GM18502 (cell line): ENCODE measurements at regions not wholly inside any gene's neighbourhood (a gene's known extent, or its start where the extent isn't known, plus 50 kb on each side); places are given as distances from the start of the nearest gene placed in this dataset.
"Not testable (repeated sequence)": the region's sequence is repeated elsewhere in the genome, so short reads cannot be mapped to it uniquely, and the experiment has no call there.

Source experiments
- ATAC-seq: cut with Tn5 transposase; IDR thresholded peaks from one replicate; pipeline ENCODE4 v1.9.1; 2021; ENCODE audit warnings: mild to moderate bottlenecking; ENCODE audit not compliant: unreplicated experiment, poor library complexity

DNA sequence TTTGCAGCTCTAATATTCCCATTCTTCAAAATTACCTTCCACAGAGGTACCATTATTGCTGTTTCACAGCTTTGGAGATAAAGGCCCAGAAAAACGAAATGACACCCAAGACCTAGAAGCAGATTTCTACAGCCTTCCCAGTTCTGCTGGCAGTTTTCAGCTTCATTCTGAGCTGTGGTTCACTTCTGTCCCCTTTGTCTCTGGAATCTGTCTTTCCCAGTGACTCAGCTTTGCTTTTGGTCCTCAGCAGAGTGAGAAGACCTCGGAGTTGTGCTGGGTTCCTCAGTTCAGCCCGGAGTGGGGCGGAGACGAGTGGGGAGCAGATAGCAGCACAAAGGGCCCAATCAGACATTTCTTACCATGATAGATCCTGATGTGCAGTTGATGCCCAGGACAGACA, 180.7 kb upstream of the CXCR4 start:
- ATAC-seq = no peak

DNA sequence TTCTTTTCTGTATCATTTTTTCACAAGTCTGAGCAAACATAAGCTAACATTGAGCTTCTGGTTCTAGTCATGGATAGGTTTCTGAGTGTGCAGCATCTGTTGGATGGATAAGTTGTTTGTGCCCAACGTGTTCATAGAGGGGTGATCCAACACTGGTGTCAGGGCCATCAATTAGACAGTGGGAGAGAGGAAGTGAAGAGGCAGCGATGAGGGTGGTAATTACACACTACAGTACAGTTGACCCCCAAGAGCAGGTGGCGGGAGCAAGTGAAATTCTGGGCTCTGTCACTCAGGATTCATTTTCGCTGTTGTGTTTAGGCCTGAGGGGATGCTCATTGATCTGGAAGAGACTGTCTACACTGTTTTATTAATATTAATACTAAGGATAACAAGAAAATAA, 180.0 kb upstream of the CXCR4 start:
- no peak for ATAC-seq

DNA sequence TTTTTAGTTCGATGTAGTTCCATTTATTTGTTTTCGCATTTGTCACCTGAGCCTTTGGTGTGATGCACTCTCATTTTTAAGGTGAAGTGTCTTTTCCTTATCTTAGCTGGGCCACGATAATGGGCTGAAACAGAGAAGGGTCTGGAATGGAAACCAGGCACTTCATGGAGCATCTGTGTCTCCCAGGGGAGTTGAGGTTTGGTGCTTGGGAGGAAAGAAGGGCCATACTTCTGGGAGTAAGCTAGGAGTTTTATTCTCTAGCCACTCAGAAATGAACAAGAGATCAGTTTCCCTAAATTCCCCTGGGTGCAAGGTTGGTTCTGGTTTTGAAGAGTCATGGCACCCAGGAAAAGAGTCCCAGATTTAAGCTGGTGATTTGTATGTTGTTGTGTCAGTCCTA, 179.4 kb upstream of the CXCR4 start:
- ATAC-seq = no peak

DNA sequence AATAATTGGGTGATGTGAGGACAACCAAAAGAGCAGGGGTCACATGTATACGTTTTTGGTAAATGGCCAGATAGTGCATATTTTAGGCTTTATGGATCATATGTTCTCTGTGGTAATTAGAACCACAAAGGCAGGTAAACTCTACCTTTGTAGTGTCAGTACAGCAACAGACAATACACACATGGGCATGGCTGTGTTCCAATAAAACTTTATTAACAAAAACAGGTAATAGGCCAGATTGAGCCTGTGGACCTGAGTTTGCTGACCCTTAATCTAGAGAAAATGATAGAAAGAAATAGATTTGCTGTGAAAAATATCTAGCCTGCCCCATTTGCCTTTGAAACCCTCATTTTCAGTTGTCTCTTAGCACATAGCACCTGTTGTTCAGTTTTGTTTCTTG, 177.2 kb upstream of the CXCR4 start:
- no peak for ATAC-seq

DNA sequence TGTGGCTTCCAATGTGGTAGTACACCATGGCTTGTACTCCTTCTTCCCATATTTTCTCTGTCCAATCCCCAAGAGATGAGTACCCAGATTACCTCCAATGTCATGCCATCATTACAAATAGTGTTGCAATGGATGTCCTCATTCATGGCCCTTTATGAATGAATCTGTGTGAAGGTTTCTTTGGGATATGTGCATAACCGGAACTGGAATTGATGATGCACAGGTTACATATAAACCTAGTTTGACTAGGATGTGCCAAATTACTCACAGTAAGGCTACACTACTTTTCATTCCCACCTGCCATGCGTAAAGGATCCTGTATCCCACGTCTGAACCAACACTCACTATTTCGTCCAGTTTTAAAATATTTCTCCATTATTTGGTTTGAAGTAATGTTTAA, 173.9 kb upstream of the CXCR4 start:
- no peak for ATAC-seq

DNA sequence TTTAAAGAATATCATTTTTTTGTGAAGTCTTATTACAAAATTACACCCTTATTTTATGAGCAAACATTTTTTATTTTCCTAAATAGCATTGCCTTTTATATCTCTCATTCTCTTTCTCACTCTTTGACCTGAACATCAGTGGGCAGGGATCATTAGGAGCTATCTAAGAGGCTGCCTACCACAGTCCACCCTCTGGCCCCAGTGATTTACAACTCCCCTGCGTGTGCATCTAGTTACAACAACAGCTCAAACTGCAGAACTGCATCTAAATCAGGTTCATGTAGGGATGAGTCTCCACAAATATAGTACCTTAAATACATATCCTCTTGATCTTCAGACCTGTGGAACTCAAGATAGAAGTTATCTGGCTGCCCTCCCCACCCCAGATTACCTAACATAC, 172.4 kb upstream of the CXCR4 start:
- no peak for ATAC-seq

DNA sequence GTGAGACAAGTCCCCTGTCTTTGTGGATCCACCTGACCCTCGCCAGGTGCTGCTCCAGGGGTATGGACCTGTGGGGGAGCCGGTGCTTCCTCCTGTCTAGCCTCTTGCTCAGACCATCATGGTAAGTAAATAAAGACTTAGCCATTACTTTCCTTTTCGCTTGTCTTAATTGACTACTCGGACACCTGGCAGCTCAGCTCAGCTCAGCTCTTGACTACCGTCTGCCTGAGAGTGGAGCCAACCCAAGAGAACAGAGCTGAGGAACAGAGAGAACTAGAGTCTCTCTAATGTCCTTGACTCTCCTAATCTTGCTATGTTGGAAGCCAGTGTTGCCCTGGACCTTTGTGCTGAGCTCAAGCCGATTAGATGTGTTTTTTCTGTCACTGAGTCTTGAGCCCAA, 170.3 kb upstream of the CXCR4 start:
- ATAC-seq = no peak

DNA sequence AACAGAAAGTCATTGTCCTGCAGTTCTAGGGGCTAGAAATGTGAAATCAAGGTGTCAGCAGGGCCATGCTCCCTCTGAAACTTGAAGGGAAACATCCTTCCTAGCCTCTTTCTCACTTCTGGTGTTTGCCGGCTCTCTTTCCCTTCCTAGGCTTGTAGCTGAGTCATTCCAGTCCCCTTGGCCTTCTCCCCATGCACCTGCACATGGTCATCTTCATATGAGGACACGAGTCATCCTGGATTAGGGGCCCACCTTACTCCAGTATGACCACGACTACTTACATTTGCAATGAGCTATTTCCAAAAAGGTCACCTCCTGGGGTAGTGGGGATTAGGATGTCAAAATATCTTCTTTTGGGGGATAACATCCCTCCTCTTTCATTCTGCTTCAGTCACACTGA, 168.5 kb upstream of the CXCR4 start:
- ATAC-seq = no peak

DNA sequence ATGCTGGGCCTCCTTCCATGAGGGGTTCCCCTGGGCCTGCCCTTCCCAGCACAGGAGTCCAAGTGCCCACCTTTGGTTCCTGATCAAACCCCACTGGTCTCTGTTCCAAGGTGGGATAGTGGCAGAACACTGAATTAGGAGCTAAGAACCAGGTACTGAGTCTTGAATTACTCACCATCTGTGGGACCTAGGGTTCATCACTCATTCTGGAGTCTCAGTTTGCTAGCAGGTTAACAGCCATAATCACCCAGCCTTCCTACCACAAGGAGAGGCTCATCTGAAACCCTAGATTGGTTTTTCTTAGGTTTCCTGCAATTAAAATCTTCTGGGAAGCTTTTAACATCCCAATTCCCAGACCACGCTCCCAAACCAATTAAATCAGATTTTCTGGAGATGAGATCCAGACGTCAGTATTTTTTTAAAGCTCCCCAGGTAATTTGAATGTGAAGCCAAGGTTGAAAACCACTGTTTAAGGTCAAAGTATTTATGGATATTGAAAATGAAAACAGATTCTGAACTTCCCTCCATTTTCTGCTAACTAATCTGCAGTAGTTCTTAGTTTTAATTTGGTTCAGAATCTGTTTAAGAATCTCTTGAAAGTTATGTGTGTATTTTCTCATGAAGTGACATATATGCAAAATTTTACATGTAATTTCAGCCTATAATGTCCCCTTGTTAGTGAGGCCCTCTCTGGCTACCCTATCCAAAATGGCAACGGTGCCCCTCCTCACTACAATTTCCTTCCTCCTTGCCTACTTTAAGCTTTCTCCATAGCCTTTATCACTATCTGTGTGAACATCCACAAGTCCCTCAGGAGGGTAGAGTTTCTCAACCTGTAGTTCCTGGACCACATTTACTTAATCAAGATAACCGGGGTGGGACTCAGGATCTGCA, 166.5 kb upstream of the CXCR4 start:
- no peak for ATAC-seq

DNA sequence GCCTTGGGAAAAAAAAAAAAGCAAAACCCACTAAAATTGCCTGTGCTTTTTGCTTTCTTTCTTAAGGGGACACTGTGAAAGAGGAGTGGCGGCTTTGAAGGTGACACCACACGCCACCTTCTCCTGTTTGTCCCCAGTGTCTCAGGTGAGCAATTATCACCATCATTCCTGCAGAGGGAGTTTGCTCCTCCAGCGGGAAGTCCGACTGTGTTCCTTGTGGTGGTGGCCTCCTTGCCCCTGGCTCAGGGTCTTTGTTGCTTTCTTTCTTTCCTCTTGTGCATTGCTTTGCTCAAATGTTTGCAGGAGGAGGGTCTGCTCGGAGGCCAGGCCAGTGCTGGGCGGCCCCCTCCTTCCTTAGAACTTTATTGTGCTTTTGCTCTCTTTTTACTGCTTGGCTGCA, 164.3 kb upstream of the CXCR4 start:
- ATAC-seq = no peak

DNA sequence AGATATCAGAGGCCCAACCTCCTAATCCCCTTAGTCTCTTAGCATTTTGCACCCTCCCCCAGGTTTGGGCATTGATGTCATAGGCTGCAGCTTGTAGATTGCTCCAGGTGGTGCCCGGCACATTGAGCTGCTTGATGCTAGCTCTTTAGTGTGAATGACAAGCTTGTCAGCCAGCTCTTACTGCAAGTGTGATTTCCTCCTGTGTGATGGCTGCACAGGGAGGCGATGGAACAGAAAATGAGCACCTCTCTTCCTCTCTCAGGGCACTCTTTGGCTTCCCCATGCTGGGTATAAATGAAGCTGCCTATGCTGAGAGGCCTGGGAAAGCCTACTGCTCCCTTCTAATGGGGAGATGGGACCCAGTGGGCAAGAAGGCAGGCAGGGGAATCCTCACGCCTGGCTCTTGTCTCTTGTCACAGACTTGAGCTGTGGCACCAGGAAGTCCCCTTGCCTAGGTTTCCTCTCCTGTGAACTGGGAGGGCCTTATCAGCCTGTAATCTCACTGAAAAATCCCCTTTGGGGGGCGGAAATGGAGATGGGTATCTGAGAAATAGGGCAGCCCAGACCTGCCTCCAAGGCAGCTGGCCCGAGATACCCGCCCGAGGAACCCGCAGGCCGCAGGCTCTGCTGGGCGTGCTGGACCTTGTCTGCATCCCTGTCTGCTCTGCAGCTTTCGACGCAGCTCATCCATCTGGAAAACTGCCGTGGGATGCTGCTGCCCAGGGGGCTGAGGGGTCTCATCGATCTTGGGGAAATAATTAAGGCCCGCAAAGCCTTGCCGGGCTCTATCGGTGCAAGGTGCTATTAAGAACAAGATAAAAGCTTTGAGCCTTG, 163.5 kb upstream of the CXCR4 start:
- peak; percentile 63 for ATAC-seq

DNA sequence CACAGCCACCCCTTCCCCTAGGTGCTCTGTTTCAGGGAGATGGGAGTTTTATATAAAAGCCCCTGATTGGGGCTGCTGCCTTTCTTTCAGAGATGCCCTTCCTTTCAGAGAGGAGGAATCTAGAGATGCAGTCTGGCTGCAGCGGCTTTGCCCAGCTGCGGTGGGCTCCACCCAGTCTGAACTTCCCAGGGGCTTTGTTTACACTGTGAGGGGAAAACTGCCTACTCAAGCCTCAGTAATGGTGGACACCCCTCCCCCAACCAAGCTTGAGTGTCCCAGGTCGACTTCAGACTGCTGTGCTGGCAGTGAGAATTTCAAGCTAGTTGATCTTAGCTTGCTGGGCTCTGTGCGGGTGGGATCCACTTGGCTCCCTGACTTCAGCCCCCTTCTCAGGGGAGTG, 148.4 kb upstream of the CXCR4 start:
- ATAC-seq = not testable (repeated sequence)

DNA sequence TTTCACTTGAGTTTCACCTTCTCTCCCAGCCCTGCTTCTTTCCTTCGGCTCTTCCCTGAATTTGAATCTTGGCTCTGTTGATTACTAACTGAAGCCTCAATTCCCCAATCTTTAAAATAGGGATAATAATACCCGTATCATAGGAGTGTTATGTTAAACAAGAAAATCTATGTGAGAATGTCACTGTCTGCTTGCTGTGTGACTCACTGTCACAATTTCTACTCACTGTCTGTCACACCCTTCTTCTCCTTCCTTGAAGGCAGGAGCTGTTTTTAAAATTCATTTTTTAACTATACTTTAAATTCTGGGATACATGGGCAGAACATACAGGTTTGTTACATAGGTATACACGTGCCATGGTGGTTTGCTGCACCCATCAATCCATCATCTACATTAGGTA, 141.6 kb upstream of the CXCR4 start:
- no peak for ATAC-seq

DNA sequence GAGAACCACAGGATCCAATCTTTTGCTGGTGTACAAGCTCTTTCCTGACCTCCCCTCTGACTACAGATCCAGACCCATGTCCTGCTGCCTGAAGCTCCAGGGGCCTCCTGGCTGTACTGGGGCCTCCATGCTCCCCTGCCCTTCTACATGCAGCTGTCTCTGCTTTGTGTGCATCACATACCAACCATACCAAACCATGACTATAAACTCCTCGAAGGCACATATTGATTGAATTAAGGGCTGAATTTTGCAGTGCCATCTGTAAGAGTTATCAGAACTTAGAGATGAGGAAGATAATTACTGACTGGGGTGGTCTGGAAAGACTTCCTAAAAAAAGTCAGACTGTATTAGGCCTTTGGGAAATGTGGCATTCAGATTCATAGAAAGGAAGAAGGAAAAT, 139.9 kb upstream of the CXCR4 start:
- no peak for ATAC-seq

DNA sequence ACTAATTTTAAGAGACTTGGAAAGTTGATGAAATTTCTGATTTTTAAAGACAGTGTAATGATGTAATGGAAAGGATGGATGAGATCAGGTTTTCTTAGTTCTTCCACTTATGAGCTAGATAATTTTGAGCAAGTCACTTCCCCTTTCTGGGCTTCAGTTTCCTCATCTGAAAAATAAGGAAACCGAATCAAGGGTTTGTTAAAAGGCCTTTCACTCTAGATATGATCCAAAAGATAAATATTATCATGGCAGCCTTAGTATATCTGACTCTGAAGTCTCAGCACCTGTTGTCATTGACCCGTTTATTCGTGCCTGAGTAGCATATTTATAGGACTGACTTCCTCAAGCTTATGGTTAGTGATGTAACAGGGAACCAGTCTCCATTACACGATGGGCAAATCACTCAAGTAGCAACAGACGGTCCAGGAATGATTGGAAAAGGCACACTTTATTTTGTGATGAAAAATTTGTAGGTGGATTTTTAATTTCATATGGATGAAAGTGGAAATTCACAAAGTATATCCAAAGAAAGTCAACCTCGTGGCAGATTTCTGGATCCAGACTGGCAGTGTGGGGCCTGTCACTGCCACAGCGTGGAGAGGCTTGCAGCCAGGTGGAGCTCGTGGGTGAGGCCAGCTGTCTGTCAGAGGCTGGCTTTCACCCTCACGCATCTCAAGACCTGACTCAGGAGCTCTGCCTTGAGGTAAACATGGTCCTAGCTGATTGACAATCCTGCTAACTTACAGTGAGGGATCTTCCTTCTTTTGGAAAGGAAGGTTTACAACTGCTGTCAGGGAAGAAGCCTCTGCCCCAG, 137.9 kb upstream of the CXCR4 start:
- ATAC-seq = peak; percentile 48

DNA sequence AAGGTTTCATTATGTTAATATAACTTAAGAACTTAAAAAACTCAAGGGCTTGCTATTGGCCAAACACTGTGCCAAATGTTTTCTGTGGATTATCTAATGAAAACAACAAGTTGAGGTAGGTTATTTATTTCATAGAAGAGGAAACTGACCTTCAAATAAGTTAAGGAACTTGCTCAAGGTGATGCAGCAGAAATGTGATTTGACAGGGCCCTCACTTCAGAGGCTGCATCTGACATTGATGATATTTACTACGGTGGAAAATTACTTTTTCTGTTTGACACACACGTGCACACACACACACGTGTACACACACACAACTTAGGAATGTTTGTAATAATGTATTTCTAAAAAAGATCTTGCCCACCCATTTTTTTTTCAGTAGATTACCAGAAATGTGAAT, 137.2 kb upstream of the CXCR4 start:
- ATAC-seq = no peak

DNA sequence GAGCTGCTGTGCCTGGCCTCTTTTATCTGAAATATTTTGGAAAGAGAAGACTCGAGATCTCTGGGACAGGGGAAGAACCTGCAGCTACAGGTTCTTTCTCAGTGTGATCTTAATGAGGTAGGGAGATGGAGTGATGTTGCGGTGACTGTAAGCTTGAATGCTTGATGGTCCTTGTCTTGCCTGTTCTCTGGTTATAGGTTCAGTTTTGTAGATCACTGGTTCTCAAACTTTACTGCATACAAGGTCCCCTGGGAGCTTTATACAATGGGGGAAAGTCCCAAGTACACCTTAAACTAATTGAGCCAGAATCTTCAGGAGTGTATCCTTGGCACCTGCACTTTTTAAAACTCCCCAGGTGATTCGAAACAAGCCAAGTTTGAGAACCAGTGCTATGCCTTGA, 136.7 kb upstream of the CXCR4 start:
- ATAC-seq = peak; percentile 50

DNA sequence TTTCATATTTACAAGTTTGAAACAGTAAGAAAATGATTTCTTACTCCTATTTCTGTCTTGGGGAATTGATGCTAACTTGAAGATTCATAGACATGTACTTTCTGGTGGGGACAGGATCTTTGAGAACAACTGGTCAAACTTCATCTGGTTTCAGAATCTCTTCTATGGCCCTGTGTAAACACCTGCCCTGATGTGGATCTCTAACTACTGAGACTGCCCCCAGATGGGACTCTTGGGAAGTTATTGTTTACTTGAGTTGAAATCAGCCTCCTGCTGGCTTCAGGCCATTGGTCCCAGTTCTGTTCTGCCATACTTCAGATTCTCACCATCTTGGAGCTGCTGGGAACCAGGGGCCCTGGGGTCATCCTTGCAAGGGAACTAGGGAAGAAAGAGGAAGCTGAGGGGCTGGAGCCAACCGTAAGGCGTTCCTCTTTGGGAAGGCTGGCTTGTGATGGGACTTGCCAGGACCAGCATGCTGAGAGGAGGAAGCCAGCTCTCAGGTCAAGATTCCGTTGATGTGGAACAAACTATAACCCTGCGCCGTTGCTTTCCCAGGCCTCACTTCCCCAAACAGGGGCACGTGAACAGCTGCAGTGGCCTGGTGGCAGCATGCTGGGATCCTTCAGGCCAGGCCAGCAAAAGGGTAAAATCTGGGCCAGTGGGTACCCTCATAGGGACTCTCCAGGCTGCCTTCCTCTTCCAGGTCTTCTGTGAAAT, 135.5 kb upstream of the CXCR4 start:
- ATAC-seq = peak; percentile 30

DNA sequence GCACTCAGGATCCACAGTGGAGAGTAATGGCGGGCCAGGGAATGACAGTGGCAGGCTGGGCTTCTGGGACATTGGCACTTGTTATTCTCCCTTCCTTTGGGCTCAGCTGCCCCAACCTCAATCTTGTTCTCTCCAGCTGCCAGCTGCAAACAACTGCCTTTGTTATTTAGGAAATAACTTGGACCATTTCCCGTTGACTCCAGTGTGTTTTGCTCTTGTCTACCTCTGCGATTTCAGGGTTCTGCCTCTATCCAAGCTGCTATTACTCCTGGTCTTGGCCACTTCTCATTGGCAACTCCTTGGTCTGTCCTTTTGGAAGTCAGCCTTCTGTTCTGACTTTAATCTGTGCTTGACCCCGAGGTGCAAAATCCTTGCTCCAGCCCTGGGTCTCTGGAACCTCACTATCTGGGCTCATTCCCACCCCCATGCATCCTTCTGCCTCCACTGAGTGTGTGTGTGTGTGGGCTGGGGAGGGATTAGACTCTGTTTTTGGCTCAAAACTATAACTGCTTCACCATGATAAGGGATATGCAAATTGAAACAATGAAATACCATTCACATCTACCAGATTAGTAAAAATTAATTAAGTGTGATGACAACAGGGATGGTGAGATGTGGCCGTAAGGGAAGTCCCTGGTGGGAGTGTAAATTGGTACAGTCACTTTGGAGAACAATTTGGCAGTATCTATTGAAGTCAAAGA, 134.1 kb upstream of the CXCR4 start:
- ATAC-seq = no peak
